ENCODE measurements at regions not wholly inside any gene's neighbourhood (a gene's known extent, or its start where the extent isn't known, plus 50 kb on each side); places are given as distances from the start of the nearest gene placed in this dataset.

GRCh38 chr19:29013988-29014387 lies 199.0 kb downstream of the UQCRFS1 start:
- no peak for TF ChIP-seq TEAD4 (IDR thresholded peaks at IDR 0.05)
- no peak for TF ChIP-seq FOXM1 (IDR thresholded peaks at IDR 0.05; ENCODE audit: borderline replicate concordance, low read depth)
- no peak for TF ChIP-seq CEBPB (IDR thresholded peaks at IDR 0.05)

GRCh38 chr19:29013325-29013724 lies 199.6 kb downstream of the UQCRFS1 start:
- no peak for TF ChIP-seq EP300 (IDR thresholded peaks at IDR 0.05; ENCODE audit: borderline replicate concordance)
- TF ChIP-seq NFIC (IDR thresholded peaks at IDR 0.05) = no peak
- TF ChIP-seq FOXM1 (IDR thresholded peaks at IDR 0.05; ENCODE audit: borderline replicate concordance, low read depth) = no peak
- no peak for TF ChIP-seq TAF1 (IDR thresholded peaks at IDR 0.05; ENCODE audit: low read depth)
- TF ChIP-seq TEAD4 (IDR thresholded peaks at IDR 0.05) = no peak
- no peak for TF ChIP-seq REST (IDR thresholded peaks at IDR 0.05; ENCODE audit: low read depth)
- TF ChIP-seq, protein P1, sequence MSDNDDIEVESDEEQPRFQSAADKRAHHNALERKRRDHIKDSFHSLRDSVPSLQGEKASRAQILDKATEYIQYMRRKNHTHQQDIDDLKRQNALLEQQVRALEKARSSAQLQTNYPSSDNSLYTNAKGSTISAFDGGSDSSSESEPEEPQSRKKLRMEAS (IDR thresholded peaks at IDR 0.05) = no peak
- TF ChIP-seq CREB1 (IDR thresholded peaks at IDR 0.05; ENCODE audit: low read depth) = no peak
- TF ChIP-seq EGR1 (IDR thresholded peaks at IDR 0.05) = no peak
- TF ChIP-seq TCF12 (IDR thresholded peaks at IDR 0.05; ENCODE audit: low read depth) = no peak
- TF ChIP-seq RAD21 (IDR thresholded peaks at IDR 0.05; ENCODE audit: low read depth) = no peak
- no peak for TF ChIP-seq USF1 (IDR thresholded peaks at IDR 0.05)
- no peak for TF ChIP-seq YY1 (IDR thresholded peaks at IDR 0.05; ENCODE audit: low read depth)
- TF ChIP-seq CEBPB (IDR thresholded peaks at IDR 0.05) = no peak
- no peak for TF ChIP-seq ZBTB7A (IDR thresholded peaks at IDR 0.05; ENCODE audit: low read depth)

DNA sequence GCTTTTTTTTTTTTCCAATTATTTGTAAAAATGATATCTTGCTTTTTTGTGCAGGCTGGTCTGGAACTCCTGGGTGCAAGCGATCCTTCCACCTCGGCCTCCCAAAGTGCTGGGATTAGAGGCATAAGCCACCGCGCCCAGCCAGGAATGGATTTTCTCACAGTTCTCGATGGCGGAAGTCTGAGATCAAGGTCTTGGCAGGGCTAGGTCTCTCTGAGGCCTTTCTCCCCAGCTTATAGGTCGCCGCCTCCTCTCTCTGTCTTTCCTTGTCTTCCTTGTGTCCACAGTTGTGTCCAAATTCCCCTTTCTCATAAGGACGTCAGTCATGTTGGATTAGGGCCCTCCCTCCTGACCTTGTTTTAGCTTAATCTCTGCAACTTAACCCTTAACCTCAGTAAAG lies 200.5 kb downstream of the UQCRFS1 start:
- TF ChIP-seq REST (IDR thresholded peaks at IDR 0.05; ENCODE audit: low read depth) (no peak), EP300 (IDR thresholded peaks at IDR 0.05; ENCODE audit: borderline replicate concordance) (no peak), EGR1 (IDR thresholded peaks at IDR 0.05) (no peak), RAD21 (IDR thresholded peaks at IDR 0.05; ENCODE audit: low read depth) (no peak), CEBPB (IDR thresholded peaks at IDR 0.05) (no peak), CREB1 (IDR thresholded peaks at IDR 0.05; ENCODE audit: low read depth) (no peak), YY1 (IDR thresholded peaks at IDR 0.05; ENCODE audit: low read depth) (no peak), ZBTB7A (IDR thresholded peaks at IDR 0.05; ENCODE audit: low read depth) (no peak), USF1 (IDR thresholded peaks at IDR 0.05) (no peak), TAF1 (IDR thresholded peaks at IDR 0.05; ENCODE audit: low read depth) (no peak), TCF12 (IDR thresholded peaks at IDR 0.05; ENCODE audit: low read depth) (no peak)
- TF ChIP-seq, protein P1 (IDR thresholded peaks at IDR 0.05) = no peak

DNA sequence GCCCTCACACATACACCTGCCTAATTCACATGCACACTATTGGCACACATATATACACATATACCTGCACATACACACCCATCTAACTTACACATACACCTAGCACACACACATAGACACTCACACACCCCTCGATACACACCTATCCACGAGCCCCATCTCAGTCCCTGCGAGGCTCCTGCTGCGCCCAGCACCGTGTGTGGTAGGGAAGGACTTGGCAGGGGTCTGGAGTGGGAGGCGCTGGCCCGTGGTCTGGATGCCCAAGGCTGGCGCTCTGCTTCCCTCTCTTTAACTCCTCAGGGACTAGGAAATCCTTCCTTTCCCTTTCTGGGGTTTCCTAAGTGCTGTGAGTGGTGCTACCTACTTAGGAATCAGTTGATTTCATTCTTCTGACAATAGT lies 202.7 kb downstream of the UQCRFS1 start:
- TF ChIP-seq TEAD4 (IDR thresholded peaks at IDR 0.05) = no peak
- no peak for TF ChIP-seq TAF1 (IDR thresholded peaks at IDR 0.05; ENCODE audit: low read depth)
- no peak for TF ChIP-seq RAD21 (IDR thresholded peaks at IDR 0.05; ENCODE audit: low read depth)
- no peak for TF ChIP-seq REST (IDR thresholded peaks at IDR 0.05; ENCODE audit: low read depth)
- no peak for TF ChIP-seq CEBPB (IDR thresholded peaks at IDR 0.05)
- TF ChIP-seq, protein P1 (IDR thresholded peaks at IDR 0.05) = no peak
- TF ChIP-seq USF1 (IDR thresholded peaks at IDR 0.05) = no peak
- TF ChIP-seq TCF12 (IDR thresholded peaks at IDR 0.05; ENCODE audit: low read depth) = no peak
- TF ChIP-seq NFIC (IDR thresholded peaks at IDR 0.05) = no peak
- TF ChIP-seq CREB1 (IDR thresholded peaks at IDR 0.05; ENCODE audit: low read depth) = no peak
- no peak for TF ChIP-seq FOXM1 (IDR thresholded peaks at IDR 0.05; ENCODE audit: borderline replicate concordance, low read depth)
- no peak for TF ChIP-seq EP300 (IDR thresholded peaks at IDR 0.05; ENCODE audit: borderline replicate concordance)
- no peak for TF ChIP-seq EGR1 (IDR thresholded peaks at IDR 0.05)
- no peak for TF ChIP-seq YY1 (IDR thresholded peaks at IDR 0.05; ENCODE audit: low read depth)
- no peak for TF ChIP-seq ZBTB7A (IDR thresholded peaks at IDR 0.05; ENCODE audit: low read depth)

Data from Ishikawa (cell line).